ENCODE measurements at regions not wholly inside any gene's neighbourhood (a gene's known extent, or its start where the extent isn't known, plus 50 kb on each side); places are given as distances from the start of the nearest gene placed in this dataset.

DNA sequence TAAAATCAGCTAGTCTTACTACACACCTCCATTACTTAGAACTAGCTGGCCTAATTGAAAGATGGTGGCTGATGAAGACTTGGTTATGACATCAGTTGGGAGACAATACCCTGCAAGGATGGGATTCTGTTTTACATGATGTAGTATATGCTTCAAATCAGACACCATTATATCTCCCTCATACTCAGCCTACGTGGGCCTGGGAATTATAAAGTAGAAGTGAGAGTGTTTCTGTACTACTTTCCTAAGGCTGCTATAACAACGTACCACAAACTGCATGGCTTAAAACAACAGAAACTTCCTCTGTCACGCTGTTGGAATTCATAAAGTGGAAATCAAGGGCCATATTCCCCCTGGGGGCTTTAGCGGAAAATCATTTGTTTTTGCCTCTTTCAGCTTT lies 190.4 kb downstream of the PAH start:
- TF ChIP-seq, protein P1, sequence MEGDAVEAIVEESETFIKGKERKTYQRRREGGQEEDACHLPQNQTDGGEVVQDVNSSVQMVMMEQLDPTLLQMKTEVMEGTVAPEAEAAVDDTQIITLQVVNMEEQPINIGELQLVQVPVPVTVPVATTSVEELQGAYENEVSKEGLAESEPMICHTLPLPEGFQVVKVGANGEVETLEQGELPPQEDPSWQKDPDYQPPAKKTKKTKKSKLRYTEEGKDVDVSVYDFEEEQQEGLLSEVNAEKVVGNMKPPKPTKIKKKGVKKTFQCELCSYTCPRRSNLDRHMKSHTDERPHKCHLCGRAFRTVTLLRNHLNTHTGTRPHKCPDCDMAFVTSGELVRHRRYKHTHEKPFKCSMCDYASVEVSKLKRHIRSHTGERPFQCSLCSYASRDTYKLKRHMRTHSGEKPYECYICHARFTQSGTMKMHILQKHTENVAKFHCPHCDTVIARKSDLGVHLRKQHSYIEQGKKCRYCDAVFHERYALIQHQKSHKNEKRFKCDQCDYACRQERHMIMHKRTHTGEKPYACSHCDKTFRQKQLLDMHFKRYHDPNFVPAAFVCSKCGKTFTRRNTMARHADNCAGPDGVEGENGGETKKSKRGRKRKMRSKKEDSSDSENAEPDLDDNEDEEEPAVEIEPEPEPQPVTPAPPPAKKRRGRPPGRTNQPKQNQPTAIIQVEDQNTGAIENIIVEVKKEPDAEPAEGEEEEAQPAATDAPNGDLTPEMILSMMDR (IDR thresholded peaks at IDR 0.05) = no peak
- no peak for DNase-seq
- Mint-ChIP-seq H3K27me3 (ENCODE audit: low read depth, poor library complexity) (peaks cover 13% of the 10 kb centered on the region), H3K36me3 (ENCODE audit: low read depth) (no peaks in the 10 kb centered on the region), H3K27ac (no peak overlapping the region), H3K4me3 (no peak overlapping the region), H3K4me1 (peaks cover 6% of the 10 kb centered on the region), H3K9me3 (no peaks in the 10 kb centered on the region)

- TF ChIP-seq, protein P1 (IDR thresholded peaks at IDR 0.05) = no peak
- Mint-ChIP-seq H3K27ac (no peak overlapping the region), H3K4me3 (no peak overlapping the region), H3K9me3 (no peaks in the 10 kb centered on the region), H3K4me1 (no peaks in the 10 kb centered on the region), H3K36me3 (ENCODE audit: low read depth) (no peaks in the 10 kb centered on the region), H3K27me3 (ENCODE audit: low read depth, poor library complexity) (peaks cover 13% of the 10 kb centered on the region)
- no peak for DNase-seq
These were observed 194.9 kb downstream of the PAH start for GRCh38 chr12:102722147-102722546.

DNA sequence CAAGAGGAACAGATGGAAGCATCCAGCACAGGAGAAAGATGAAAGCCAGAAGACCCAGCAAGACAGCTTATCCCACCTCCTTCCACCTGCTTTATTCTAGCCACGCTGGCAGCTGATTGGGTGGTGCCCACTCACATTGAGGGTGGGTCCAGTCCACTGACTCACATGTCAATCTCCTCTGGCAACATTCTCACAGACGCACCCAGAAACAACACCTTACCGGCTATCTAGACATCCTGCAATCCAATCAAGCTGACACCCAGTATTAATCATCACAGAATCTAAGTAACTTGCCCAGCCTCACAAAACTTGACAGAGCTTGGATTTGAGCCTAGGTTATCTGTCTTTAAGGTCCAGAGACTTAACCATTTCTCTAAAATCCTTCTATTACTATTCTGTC lies 208.9 kb downstream of the PAH start:
- peaks cover 3% of the 10 kb centered on the region for H3K27me3 Mint-ChIP-seq (ENCODE audit: low read depth, poor library complexity)
- no peak overlapping the region for H3K27ac Mint-ChIP-seq
- H3K4me3 Mint-ChIP-seq = no peak overlapping the region
- no peaks in the 10 kb centered on the region for H3K36me3 Mint-ChIP-seq (ENCODE audit: low read depth)
- TF ChIP-seq, protein P1 (IDR thresholded peaks at IDR 0.05) = no peak
- H3K9me3 Mint-ChIP-seq = no peaks in the 10 kb centered on the region
- H3K4me1 Mint-ChIP-seq = peaks cover 9% of the 10 kb centered on the region
- no peak for DNase-seq

DNA sequence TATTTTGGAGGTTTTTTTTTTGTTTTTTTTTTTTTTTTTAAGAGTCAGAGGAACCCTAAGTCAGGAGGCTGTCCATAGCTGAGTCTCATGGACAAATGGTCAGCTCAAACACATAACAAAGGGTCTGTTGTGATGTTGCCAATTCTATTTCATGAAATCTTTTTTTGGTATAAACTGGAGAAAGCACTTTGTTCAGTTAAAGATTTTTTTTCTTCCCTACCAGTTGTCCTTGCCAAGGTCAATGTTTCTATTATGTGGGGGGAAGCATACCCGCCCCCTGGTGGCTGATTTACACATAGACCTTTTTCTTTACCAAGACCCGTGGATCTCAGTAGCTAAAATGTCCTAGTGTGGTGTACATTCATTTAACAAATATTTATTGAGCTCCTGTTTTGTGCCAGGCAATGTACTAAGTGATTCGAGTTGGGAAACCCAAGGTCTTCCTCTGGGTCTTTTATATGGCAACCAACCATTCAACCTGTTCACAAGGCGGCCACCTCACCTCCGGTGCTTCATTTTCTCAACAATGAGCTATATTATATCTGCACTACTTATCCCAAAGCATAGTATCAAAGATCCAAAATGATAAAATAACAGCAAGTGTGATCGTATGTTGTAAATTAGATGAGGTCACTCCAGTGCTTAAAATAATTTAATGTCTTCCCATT lies 214.5 kb downstream of the PAH start:
- no peak overlapping the region for H3K27ac Mint-ChIP-seq
- TF ChIP-seq, protein P1 (IDR thresholded peaks at IDR 0.05) = peak; percentile 39
- H3K4me1 Mint-ChIP-seq = no peaks in the 10 kb centered on the region
- no peaks in the 10 kb centered on the region for H3K9me3 Mint-ChIP-seq
- DNase-seq = peak; percentile 21
- no peaks in the 10 kb centered on the region for H3K27me3 Mint-ChIP-seq (ENCODE audit: low read depth, poor library complexity)
- H3K4me3 Mint-ChIP-seq = no peak overlapping the region
- H3K36me3 Mint-ChIP-seq (ENCODE audit: low read depth) = no peaks in the 10 kb centered on the region

GRCh38 chr12:102696045-102696444 lies 215.7 kb upstream of the IGF1 start:
- H3K4me1 Mint-ChIP-seq = peaks cover 13% of the 10 kb centered on the region
- no peak for DNase-seq
- no peaks in the 10 kb centered on the region for H3K36me3 Mint-ChIP-seq (ENCODE audit: low read depth)
- H3K27me3 Mint-ChIP-seq (ENCODE audit: low read depth, poor library complexity) = no peaks in the 10 kb centered on the region
- TF ChIP-seq, protein P1 (IDR thresholded peaks at IDR 0.05) = no peak
- H3K27ac Mint-ChIP-seq = no peak overlapping the region
- H3K9me3 Mint-ChIP-seq = peaks cover 16% of the 10 kb centered on the region
- no peak overlapping the region for H3K4me3 Mint-ChIP-seq

- TF ChIP-seq, protein P1 (IDR thresholded peaks at IDR 0.05) = no peak
- peaks cover 16% of the 10 kb centered on the region for H3K4me1 Mint-ChIP-seq
- H3K27me3 Mint-ChIP-seq (ENCODE audit: low read depth, poor library complexity) = no peaks in the 10 kb centered on the region
- H3K27ac Mint-ChIP-seq = no peak overlapping the region
- no peaks in the 10 kb centered on the region for H3K36me3 Mint-ChIP-seq (ENCODE audit: low read depth)
- no peak overlapping the region for H3K4me3 Mint-ChIP-seq
- no peak for DNase-seq
- H3K9me3 Mint-ChIP-seq = peaks cover 16% of the 10 kb centered on the region
These were observed 214.5 kb upstream of the IGF1 start for GRCh38 chr12:102694903-102695302.
